H9 (cell line): ENCODE measurements at regions not wholly inside any gene's neighbourhood (a gene's known extent, or its start where the extent isn't known, plus 50 kb on each side); places are given as distances from the start of the nearest gene placed in this dataset.

Experiments used
- DNase-seq: peaks from one replicate; pipeline ENCODE4 v3.0.0-alpha.2; 2017
- H2AFZ ChIP-seq: one replicate; pipeline ENCODE4 v1.6.1; 2013; ENCODE audit warnings: mild to moderate bottlenecking, low read length, control low read depth, moderate library complexity
- H2AK5ac ChIP-seq: 2 replicates; pipeline ENCODE4 v1.6.1; 2013; ENCODE audit warnings: low read length, control low read depth, mixed read lengths; ENCODE audit not compliant: insufficient read length
- H2BK120ac ChIP-seq: one replicate; pipeline ENCODE4 v1.6.1; 2013; ENCODE audit warnings: low read depth, mild to moderate bottlenecking, low read length, control low read depth, inconsistent platforms; ENCODE audit not compliant: poor library complexity, severe bottlenecking
- H2BK12ac ChIP-seq: 2 replicates; pipeline ENCODE4 v1.6.1; 2013; ENCODE audit warnings: low read length, control low read depth, mixed read lengths, low read depth; ENCODE audit not compliant: insufficient read length
- H2BK15ac ChIP-seq: 2 replicates; pipeline ENCODE4 v1.6.1; 2013; ENCODE audit warnings: low read depth, low read length, control low read depth
- H2BK20ac ChIP-seq: one replicate; pipeline ENCODE4 v1.6.1; 2013; ENCODE audit warnings: low read depth, mild to moderate bottlenecking, low read length, control low read depth, inconsistent platforms; ENCODE audit not compliant: poor library complexity, severe bottlenecking
- H2BK5ac ChIP-seq: 2 replicates; pipeline ENCODE4 v1.6.1; 2013; ENCODE audit warnings: low read length, control low read depth, mixed read lengths; ENCODE audit not compliant: insufficient read length
- H3K14ac ChIP-seq: 2 replicates; pipeline ENCODE4 v1.6.1; 2013; ENCODE audit warnings: low read length, control low read depth; ENCODE audit not compliant: insufficient read depth
- H3K18ac ChIP-seq: 2 replicates; pipeline ENCODE4 v1.6.1; 2013; ENCODE audit warnings: low read depth, mild to moderate bottlenecking, mixed read lengths, low read length, control low read depth; ENCODE audit not compliant: insufficient read length
- H3K23ac ChIP-seq: 2 replicates; pipeline ENCODE4 v1.6.1; 2013; ENCODE audit warnings: low read length, control low read depth, mixed read lengths, low read depth; ENCODE audit not compliant: insufficient read length
- H3K23me2 ChIP-seq: 2 replicates; pipeline ENCODE4 v1.6.1; 2013; ENCODE audit warnings: low read depth, mild to moderate bottlenecking, mixed read lengths, low read length, control low read depth; ENCODE audit not compliant: insufficient read length, poor library complexity, severe bottlenecking
- H3K27ac ChIP-seq: 2 replicates; pipeline ENCODE4 v1.5.1; 2013; ENCODE audit warnings: low read length, control low read depth, mixed read lengths, low read depth; ENCODE audit not compliant: insufficient read length
- H3K27me3 ChIP-seq: 2 replicates; pipeline ENCODE4 v1.6.1; 2013; ENCODE audit warnings: low read length, control low read depth, inconsistent platforms; ENCODE audit not compliant: insufficient read depth
- H3K4ac ChIP-seq: 2 replicates; pipeline ENCODE4 v1.6.1; 2013; ENCODE audit warnings: low read depth, mild to moderate bottlenecking, control low read depth, inconsistent platforms, low read length, moderate library complexity
- H3K4me1 ChIP-seq: 2 replicates; pipeline ENCODE4 v1.6.1; 2013; ENCODE audit warnings: low read length, control low read depth, inconsistent platforms; ENCODE audit not compliant: insufficient read depth
- H3K4me2 ChIP-seq: 2 replicates; pipeline ENCODE4 v1.6.1; 2013; ENCODE audit warnings: low read length, control low read depth, mixed read lengths; ENCODE audit not compliant: insufficient read length, insufficient read depth
- H3K56ac ChIP-seq: 2 replicates; pipeline ENCODE4 v1.6.1; 2013; ENCODE audit warnings: low read depth, mild to moderate bottlenecking, mixed read lengths, low read length, control low read depth; ENCODE audit not compliant: insufficient read length
- H3K79me1 ChIP-seq: 2 replicates; pipeline ENCODE4 v1.6.1; 2013; ENCODE audit warnings: low read depth, mild to moderate bottlenecking, moderate library complexity, low read length, control low read depth, inconsistent platforms; ENCODE audit not compliant: insufficient read depth, poor library complexity, severe bottlenecking
- H3K79me2 ChIP-seq: 2 replicates; pipeline ENCODE4 v1.6.1; 2013; ENCODE audit warnings: low read length, control low read depth, inconsistent platforms; ENCODE audit not compliant: insufficient read depth
- H3K9ac ChIP-seq: 2 replicates; pipeline ENCODE4 v1.6.1; 2013; ENCODE audit warnings: low read length, control low read depth, mixed read lengths; ENCODE audit not compliant: insufficient read length; ENCODE audit errors: extremely low read depth
- H3K9me3 ChIP-seq: one replicate; pipeline ENCODE4 v1.6.1; 2013; ENCODE audit warnings: low read depth, low read length, inconsistent platforms; ENCODE audit not compliant: control insufficient read depth
- H3T11ph ChIP-seq: one replicate; pipeline ENCODE4 v1.6.1; 2013; ENCODE audit warnings: mild to moderate bottlenecking, low read length, control low read depth, inconsistent platforms
- H4K20me1 ChIP-seq: one replicate; pipeline ENCODE4 v1.6.1; 2013; ENCODE audit not compliant: control insufficient read depth, insufficient read length, insufficient read depth
- H4K5ac ChIP-seq: 2 replicates; pipeline ENCODE4 v1.6.1; 2013; ENCODE audit warnings: low read depth, mild to moderate bottlenecking, mixed read lengths, low read length, control low read depth; ENCODE audit not compliant: insufficient read length
- H4K8ac ChIP-seq: replicated peaks from 2 replicates; pipeline ENCODE4 v1.6.1; 2013; ENCODE audit warnings: low read length, control low read depth, mixed read lengths, low read depth; ENCODE audit not compliant: insufficient read length
- H4K91ac ChIP-seq: 2 replicates; pipeline ENCODE4 v1.6.1; 2013; ENCODE audit warnings: low read depth, mild to moderate bottlenecking, moderate library complexity, mixed read lengths, low read length, control low read depth; ENCODE audit not compliant: insufficient read length
- H3K27ac Mint-ChIP-seq, 3 experiments: 2 replicates in 2 of 3; 3 replicates in 1 of 3; pipeline ENCODE4 v1.8.0; 2020 to 2021; ENCODE audit warnings: mixed read lengths in 3 of 3, mild to moderate bottlenecking in 1 of 3, moderate library complexity in 1 of 3
- H3K27me3 Mint-ChIP-seq: 2 replicates; pipeline ENCODE4 v1.8.0; 2021; ENCODE audit warnings: low read depth, mild to moderate bottlenecking, moderate library complexity, mixed read lengths
- H3K36me3 Mint-ChIP-seq, 3 experiments: 2 replicates in 2 of 3; 3 replicates in 1 of 3; pipeline ENCODE4 v1.8.0; 2020 to 2021; ENCODE audit warnings: low read depth in 3 of 3, mixed read lengths in 3 of 3; ENCODE audit not compliant: insufficient read depth in 1 of 3
- H3K4me1 Mint-ChIP-seq, 2 experiments: 2 replicates each; pipeline ENCODE4 v1.8.0; 2020; ENCODE audit warnings: mixed read lengths in 2 of 2
- H3K4me3 Mint-ChIP-seq, 2 experiments: 2 replicates in 1 of 2; 3 replicates in 1 of 2; pipeline ENCODE4 v1.8.0; 2020 to 2021; ENCODE audit warnings: mild to moderate bottlenecking in 2 of 2, mixed read lengths in 2 of 2, moderate library complexity in 1 of 2
- H3K9me3 Mint-ChIP-seq, 2 experiments: 2 replicates in 1 of 2; 3 replicates in 1 of 2; pipeline ENCODE4 v1.8.0; 2020; ENCODE audit warnings: mild to moderate bottlenecking in 2 of 2, mixed read lengths in 2 of 2, moderate library complexity in 1 of 2
- CTCF ChIP-seq: fragments of 200-600 bp; sonication (generic); conservative IDR thresholded peaks from 3 replicates; pipeline ENCODE4 v1.8.0; 2021; ENCODE audit warnings: antibody characterized with exemption, mild to moderate bottlenecking
- WGBS: extraction: QIAGEN DNeasy Blood & Tissue Kit; methylation state at CpG from one replicate; pipeline ENCODE4 v1.1.7; 2013; ENCODE audit warnings: missing lambda C conversion rate, low lambda C conversion rate, mixed read lengths; ENCODE audit not compliant: insufficient read length; ENCODE audit errors: extremely low coverage; 5-methylcytosine and 5-hydroxymethylcytosine counted together

GRCh38 chr13:78139765-78140164, 221.1 kb upstream of the EDNRB start:
- Histone ChIP-seq H3T11ph (no peak overlapping the region), H3K4me2 (no peak overlapping the region), H2BK5ac (no peak overlapping the region), H3K9me3 (no peaks in the 10 kb centered on the region), H4K91ac (no peak overlapping the region), H2AK5ac (no peak overlapping the region), H2AFZ (no peak overlapping the region), H3K18ac (no peak overlapping the region), H3K27me3 (no peaks in the 10 kb centered on the region), H4K8ac (no peak overlapping the region), H3K27ac (no peak overlapping the region), H3K9ac (no peak overlapping the region), H4K5ac (no peak overlapping the region), H2BK12ac (no peak overlapping the region), H3K4ac (no peak overlapping the region), H3K56ac (no peak overlapping the region), H3K79me2 (no peaks in the 10 kb centered on the region), H2BK15ac (no peak overlapping the region), H2BK120ac (no peak overlapping the region), H4K20me1 (no peaks in the 10 kb centered on the region), H3K23me2 (no peaks in the 10 kb centered on the region), H2BK20ac (no peak overlapping the region), H3K14ac (no peak overlapping the region), H3K79me1 (no peaks in the 10 kb centered on the region), H3K23ac (no peak overlapping the region), H3K4me1 (no peaks in the 10 kb centered on the region)
- Mint-ChIP-seq H3K9me3 (no peaks in the 10 kb centered on the region), H3K36me3 (no peaks in the 10 kb centered on the region; a peak in 1 of 7 replicates), H3K27me3 (no peaks in the 10 kb centered on the region), H3K4me3 (no peak overlapping the region), H3K4me1 (peaks cover 5 to 7% of the 10 kb centered on the region in 2 experiments), H3K27ac (no peak overlapping the region)
- no peak for TF ChIP-seq CTCF
- DNase-seq = no peak
- no CpG with 5 or more reads among the region's 2 CpGs for WGBS
